DND-41 (cell line): ENCODE measurements at regions not wholly inside any gene's neighbourhood (a gene's known extent, or its start where the extent isn't known, plus 50 kb on each side); places are given as distances from the start of the nearest gene placed in this dataset.

Experiments
- CTCF ChIP-seq: IDR thresholded peaks from 2 replicates; pipeline ENCODE4 v1.5.1; 2012; ENCODE audit warnings: borderline replicate concordance, low read length, moderate library complexity, mild to moderate bottlenecking; ENCODE audit not compliant: poor library complexity, severe bottlenecking; ENCODE audit errors: extremely low read depth
- EZH2 ChIP-seq: IDR thresholded peaks from 3 replicates; pipeline ENCODE4 v1.6.1; 2012; ENCODE audit warnings: borderline replicate concordance, low read depth, mild to moderate bottlenecking, moderate library complexity, low read length, inconsistent platforms; ENCODE audit not compliant: severe bottlenecking

GRCh38 chr6:49252901-49253300 lies 210.2 kb downstream of the MMUT start:
- no peak for TF ChIP-seq CTCF
- no peak for TF ChIP-seq EZH2
